GM18867 (cell line): ENCODE measurements at regions not wholly inside any gene's neighbourhood (a gene's known extent, or its start where the extent isn't known, plus 50 kb on each side); places are given as distances from the start of the nearest gene placed in this dataset.

Experiments used
- ATAC-seq: cut with Tn5 transposase; IDR thresholded peaks from one replicate; pipeline ENCODE4 v1.9.1; 2021; ENCODE audit warnings: mild to moderate bottlenecking, moderate library complexity; ENCODE audit not compliant: unreplicated experiment

- ATAC-seq: no peak
Measured at GRCh38 chr2:18467749-18468360, 92.6 kb downstream of the RDH14 start.

DNA sequence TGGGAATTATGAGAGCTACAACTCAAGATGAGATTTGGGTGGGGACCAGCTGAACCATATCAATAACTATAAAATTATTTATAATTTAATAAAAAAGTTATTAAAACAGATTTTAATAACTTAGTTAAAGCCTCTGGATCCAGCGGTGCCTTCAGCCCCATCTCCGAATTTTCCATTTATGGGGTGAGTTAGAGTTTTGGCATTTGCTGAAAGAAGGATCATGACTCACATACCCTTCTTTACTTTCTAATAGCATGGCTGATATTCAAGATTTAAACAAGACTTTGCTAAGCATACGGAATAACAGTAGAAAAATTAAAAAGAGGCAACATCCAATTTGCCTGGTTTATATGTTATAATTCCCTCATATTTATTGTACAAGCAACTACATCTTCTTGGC is 94.5 kb downstream of the RDH14 start:
- no peak for ATAC-seq

DNA sequence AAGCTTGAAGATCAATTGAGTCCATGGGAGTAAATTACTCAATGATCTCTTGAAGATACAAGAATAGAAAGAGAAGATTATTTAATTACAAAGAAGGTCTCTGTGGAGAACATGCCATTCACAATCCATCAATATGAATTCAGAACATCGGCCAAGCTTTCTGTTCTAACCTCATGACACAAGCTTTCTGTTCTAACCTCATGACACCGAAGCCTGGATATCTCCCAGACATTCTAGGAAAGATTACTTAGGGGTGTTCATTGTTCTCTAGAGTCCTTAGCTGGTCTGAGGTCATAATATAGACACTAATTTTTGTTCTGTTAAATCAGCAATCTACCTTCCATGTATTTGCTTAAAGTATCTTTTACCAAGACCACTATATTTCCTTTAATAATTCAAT is 95.5 kb downstream of the RDH14 start:
- ATAC-seq: no peak

GRCh38 chr2:18456026-18456425 is 104.4 kb downstream of the RDH14 start:
- ATAC-seq: no peak

- no peak for ATAC-seq
Measured at GRCh38 chr2:18455236-18455862, 105.1 kb downstream of the RDH14 start.

GRCh38 chr2:18454692-18455235 is 105.7 kb downstream of the RDH14 start:
- ATAC-seq: no peak

GRCh38 chr2:18446715-18447114 is 113.7 kb downstream of the RDH14 start:
- no peak for ATAC-seq

GRCh38 chr2:18445433-18446320 is 114.8 kb downstream of the RDH14 start:
- no peak for ATAC-seq

DNA sequence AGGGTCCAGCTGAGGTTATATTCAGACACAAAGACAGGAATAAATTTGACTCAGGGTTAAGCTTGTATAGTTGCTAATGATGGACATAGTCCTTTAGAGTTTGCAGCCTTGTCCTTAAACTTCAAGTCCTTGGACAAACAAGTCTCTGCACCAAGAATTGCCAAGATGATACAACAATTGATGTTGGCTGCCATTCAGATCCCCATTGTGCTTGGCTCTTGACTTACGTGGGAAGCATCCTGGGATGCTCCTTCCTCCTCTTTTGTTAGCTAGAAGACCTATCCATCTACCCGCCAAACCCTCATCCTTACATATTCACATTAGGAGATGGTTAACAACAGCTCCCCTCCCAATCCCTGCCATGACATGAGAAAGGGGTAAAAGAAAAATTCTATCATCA is 115.6 kb downstream of the RDH14 start:
- ATAC-seq: no peak

DNA sequence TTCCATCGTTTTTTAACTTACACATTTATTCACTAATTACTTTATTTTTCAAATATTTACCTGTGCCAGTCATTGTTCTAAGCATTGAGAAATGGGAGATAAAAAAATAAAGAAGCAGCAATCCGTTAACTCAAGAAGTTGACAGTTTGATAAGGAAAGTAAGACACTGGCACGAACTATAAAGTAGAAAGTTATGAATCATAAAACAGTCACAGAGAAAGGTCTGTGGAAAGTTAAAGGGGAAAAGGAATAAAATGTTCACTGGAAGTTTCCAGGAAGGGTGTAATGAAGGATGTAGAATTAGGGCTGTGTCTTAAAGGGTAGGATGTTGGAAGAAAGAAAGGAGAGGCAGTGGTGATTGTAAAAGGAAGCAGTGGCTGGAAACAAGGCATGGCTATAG is 118.9 kb downstream of the RDH14 start:
- ATAC-seq: no peak

GRCh38 chr2:18440777-18441176 is 119.7 kb downstream of the RDH14 start:
- no peak for ATAC-seq

- ATAC-seq: no peak
Measured at GRCh38 chr2:18440141-18440661, 120.3 kb downstream of the RDH14 start.

DNA sequence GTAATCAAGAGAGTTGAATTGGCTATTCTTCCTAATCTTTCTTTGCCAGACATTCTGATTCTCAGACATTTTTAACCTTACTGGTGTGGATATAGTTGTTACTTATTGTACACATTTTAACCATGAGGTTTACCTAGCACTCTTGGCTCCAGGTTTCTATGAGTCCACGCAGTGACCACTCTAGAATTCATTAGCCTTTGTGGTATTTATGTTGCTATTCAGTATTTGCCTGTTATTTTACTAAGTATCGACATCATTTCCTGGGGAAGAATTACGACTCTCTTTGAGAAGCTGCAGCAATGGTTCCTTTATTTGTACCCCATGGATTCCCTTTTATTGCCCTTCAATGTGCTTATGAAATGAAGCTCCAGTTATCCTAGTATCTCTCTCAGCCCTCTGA is 120.7 kb downstream of the RDH14 start:
- no peak for ATAC-seq

- no peak for ATAC-seq
Measured at GRCh38 chr2:18437909-18438308, 122.5 kb downstream of the RDH14 start.

- no peak for ATAC-seq
Measured at GRCh38 chr2:18436503-18437005, 123.9 kb downstream of the RDH14 start.

DNA sequence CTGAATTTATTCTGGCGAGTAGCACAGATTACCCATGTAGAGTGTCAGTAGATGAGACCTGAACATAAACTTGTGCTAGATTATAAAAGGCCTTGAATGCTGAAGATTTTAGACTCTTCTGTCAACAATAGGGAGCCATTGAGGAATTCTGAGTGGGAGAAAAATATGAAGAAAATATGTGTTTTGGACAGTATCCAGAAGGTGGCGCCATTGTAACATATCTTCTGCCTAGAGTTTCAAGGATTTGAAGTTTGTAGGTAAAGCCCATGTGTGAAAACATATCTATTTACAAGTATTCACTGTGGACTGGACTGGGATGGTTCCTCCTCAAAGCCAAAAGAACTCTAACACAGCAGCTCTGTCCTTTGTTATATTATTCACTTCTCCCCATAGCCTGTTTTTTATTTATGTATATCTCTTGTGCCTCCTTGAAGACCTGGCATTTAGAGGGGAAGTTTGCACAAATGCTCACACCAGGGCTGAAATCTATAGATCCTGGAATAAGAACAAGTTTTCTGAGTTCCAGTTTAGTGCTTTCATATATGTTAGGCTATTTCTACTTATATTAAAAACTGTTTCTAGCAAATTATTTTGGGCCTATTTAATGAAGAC is 124.9 kb downstream of the RDH14 start:
- ATAC-seq: no peak

DNA sequence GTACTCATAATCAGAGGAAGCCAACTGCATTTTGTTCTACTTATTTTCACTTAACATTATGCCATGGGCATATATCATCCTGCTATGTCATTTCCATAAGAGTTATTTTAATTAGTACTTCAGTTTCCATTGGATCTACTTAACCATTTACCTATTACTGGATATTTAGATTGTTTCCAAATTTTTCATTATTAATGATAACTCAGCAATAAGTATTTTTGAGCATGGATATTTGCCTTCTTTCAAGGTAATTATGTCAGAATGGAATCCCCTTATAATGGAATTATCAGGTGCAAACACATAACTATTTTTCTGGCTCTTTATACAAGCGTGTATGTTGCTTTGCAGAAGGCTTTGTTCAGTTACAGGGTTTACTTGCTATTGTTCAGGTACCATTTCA is 126.6 kb downstream of the RDH14 start:
- ATAC-seq: no peak

GRCh38 chr2:18432999-18433398 is 127.5 kb downstream of the RDH14 start:
- ATAC-seq: no peak

GRCh38 chr2:18430996-18431748 is 129.3 kb downstream of the RDH14 start:
- ATAC-seq: no peak

GRCh38 chr2:18428516-18428915 is 131.9 kb downstream of the RDH14 start:
- ATAC-seq: no peak
